Dedifferentiated amniotic fluid mesenchymal stem cell (primary cell): ENCODE measurements at regions not wholly inside any gene's neighbourhood (a gene's known extent, or its start where the extent isn't known, plus 50 kb on each side); places are given as distances from the start of the nearest gene placed in this dataset.
"Not testable (repeated sequence)": the region's sequence is repeated elsewhere in the genome, so short reads cannot be mapped to it uniquely, and the experiment has no call there.

Experiments
- DNase-seq: peaks from one replicate; pipeline ENCODE4 v3.0.0-alpha.2; 2016; ENCODE audit errors: extremely low spot score

GRCh38 chr13:87336346-87336889 is 334.8 kb upstream of the SLITRK5 start:
- DNase-seq: not testable (repeated sequence)

- no peak for DNase-seq
Measured at GRCh38 chr13:87344176-87344575, 327.0 kb upstream of the SLITRK5 start.

- no peak for DNase-seq
Measured at GRCh38 chr13:87355451-87355850, 315.7 kb upstream of the SLITRK5 start.

GRCh38 chr13:87356314-87356713 is 314.9 kb upstream of the SLITRK5 start:
- DNase-seq: no peak

DNA sequence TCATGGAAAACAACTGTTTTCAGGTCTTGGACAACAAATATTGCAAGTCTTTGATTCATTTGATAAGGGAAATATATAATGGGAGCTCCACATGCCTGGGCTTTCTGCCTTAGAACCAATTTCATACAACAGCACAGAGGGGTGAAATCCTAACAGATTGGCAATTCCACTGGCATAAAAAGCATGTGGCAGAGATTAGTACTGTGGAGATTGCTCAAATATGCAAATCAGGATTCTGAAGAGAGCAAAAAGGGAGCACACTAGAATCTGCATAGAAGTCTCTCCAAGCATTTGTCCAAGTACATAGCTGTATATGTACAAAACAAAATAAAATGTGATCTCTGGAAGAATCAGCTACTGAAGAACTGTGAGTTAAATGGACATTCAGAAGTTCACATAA is 312.9 kb upstream of the SLITRK5 start:
- no peak for DNase-seq

GRCh38 chr13:87361216-87361615 is 310.0 kb upstream of the SLITRK5 start:
- DNase-seq: no peak

- DNase-seq: no peak
Measured at GRCh38 chr13:87368639-87369038, 302.5 kb upstream of the SLITRK5 start.

- DNase-seq: no peak
Measured at GRCh38 chr13:87376081-87376480, 295.1 kb upstream of the SLITRK5 start.

- DNase-seq: no peak
Measured at GRCh38 chr13:87384099-87384498, 287.1 kb upstream of the SLITRK5 start.

DNA sequence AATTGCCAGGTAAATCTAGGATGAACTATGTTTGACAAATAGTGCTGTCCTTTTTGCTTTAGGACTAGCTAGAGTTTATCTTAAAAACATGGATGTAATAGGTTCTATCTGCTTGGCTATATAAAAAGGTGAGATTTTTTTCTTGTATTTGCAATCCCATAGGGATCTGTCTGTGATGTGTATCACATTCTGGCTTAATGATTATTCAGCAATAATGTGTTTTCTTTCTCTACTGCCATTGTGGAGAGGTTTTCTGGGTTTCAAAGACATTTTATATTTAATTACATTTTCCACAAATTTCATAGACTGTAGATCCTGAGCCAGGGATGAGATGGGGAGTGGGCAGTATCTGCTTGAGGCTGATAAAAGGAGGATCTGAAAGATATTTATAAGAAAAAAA is 277.8 kb upstream of the SLITRK5 start:
- no peak for DNase-seq

GRCh38 chr13:87398047-87398446 is 273.1 kb upstream of the SLITRK5 start:
- DNase-seq: no peak

GRCh38 chr13:87403748-87404432 is 267.3 kb upstream of the SLITRK5 start:
- DNase-seq: no peak

- DNase-seq: no peak
Measured at GRCh38 chr13:87426742-87427141, 244.4 kb upstream of the SLITRK5 start.

DNA sequence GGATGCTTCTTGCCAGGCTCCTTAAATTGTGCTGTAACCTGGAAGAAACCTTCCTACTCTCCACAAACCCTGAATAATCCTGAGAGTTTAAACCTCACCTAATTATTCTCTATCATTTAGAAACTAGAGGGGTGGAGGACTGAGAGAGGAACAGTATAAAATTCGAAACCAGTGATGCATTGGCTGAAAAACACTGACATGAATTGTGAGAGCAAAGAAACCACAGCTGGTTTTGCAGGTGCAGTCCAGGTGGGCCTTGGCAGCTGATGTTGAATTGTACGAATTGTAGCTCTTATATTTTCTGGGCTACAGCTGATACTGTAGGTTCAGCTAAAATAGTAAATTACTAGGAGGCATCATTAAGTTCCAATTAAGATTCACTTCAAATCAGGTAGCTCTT is 227.0 kb upstream of the SLITRK5 start:
- no peak for DNase-seq

- DNase-seq: no peak
Measured at GRCh38 chr13:87452281-87452680, 218.9 kb upstream of the SLITRK5 start.

GRCh38 chr13:87453244-87453643 is 217.9 kb upstream of the SLITRK5 start:
- no peak for DNase-seq

DNA sequence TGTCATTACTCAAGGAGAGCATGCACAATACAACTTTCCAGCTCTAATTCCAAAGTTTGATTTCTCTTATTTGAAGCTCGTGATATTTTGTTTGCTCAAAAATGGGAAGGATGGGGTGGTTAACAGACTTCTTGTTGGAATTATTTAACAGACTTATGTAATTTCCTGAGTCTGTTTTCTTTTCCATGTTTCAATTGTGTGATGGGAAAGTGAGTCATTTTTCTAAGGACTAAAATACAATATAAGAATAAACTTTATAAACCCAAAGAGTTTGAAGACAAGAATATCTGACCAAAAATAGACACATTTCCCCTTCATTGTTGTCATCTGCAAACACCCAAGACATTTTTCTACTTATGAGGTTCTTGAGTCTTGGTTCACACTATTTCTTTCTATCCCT is 211.8 kb upstream of the SLITRK5 start:
- no peak for DNase-seq

DNA sequence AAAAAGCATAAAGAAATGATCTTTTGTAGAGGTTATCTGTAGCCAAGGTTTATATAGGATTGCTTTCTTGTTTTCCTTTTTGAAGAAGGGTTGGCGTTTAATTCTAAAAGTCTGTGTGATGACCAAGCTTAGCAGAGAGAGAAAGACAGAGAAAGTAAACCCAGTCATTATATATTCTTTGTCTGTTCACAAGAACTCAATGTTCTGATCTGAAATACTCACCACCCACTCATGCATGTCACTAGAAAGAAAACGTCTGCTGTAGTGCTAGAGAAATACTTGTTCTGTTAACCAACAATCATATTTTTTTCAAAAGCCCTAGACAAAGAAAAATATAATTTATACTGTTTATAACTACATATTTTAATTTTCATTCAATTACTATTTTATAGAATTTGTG is 173.7 kb upstream of the SLITRK5 start:
- DNase-seq: no peak

GRCh38 chr13:87498681-87499080 is 172.5 kb upstream of the SLITRK5 start:
- no peak for DNase-seq

DNA sequence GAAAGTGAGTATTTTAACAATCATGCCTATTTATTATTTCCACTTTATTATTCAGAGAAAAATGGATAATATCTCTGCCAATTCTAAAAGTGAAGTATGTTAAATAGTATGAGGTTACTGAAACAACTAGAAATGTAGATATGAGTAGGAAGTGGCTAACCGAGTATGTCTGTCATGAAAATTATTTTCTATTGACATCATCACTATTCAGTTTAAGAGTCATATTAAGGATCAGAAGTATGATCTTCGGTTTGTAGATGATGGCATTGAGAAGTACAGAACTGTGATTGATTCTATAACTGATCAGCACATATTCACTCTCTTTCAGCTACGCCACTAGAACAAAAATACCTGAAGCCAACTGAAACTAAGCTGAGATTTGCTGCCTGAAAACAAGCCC is 146.4 kb upstream of the SLITRK5 start:
- no peak for DNase-seq

DNA sequence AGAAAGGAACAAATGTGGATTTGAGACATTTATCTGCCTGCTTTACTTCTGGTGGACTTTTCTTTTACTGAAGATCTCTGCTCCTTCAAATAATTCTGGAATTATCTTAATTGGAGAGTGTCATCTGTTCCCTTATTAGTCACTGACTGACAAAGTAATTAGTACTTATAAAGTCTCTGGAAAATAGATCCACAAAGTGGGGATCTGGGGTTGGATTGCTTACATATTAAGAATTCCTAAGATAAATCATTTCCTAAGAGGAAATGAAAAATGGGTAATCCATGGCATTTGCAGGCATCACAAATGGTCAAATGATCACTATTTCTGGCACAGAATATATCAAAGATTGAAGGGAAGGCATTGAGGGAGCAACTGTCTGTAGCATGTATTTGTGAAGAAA is 137.4 kb upstream of the SLITRK5 start:
- no peak for DNase-seq

- no peak for DNase-seq
Measured at GRCh38 chr13:87535911-87536310, 135.3 kb upstream of the SLITRK5 start.

GRCh38 chr13:87536499-87536898 is 134.7 kb upstream of the SLITRK5 start:
- DNase-seq: no peak

DNA sequence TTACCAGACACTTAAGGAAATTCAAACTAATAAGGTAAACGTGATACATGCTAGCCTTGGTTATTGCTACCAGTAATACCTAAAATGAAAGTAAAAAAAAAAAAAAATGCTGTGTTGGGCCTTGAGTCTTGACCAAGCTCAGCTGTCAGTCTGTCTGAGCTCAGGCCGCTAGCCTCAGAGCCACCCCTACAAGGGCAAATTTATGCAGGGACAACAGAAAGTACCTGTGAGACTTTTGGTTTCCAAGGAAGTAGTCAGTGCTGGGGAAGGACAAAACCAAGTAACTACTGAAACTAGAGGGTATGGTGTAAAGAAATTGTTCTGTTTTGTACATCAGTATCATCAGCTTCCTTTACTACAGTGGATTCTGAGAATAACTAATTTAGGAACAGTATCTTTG is 134.3 kb upstream of the SLITRK5 start:
- DNase-seq: no peak
